ENCODE measurements at regions not wholly inside any gene's neighbourhood (a gene's known extent, or its start where the extent isn't known, plus 50 kb on each side); places are given as distances from the start of the nearest gene placed in this dataset.

GRCh38 chr9:1210954-1211353 lies 160.8 kb downstream of the DMRT2 start:
- Histone ChIP-seq H3K4me1 (no peaks in the 10 kb centered on the region), H3K36me3 (no peaks in the 10 kb centered on the region), H3K9me3 (no peaks in the 10 kb centered on the region), H3K27me3 (no peaks in the 10 kb centered on the region), H3K4me3 (no peak overlapping the region), H3K27ac (no peak overlapping the region), H3K9ac (ENCODE audit: low read depth in 2 of 2, low read length in 2 of 2) (no peak overlapping the region)
- no peak for TF ChIP-seq CTCF (IDR thresholded peaks at IDR 0.05)
- DNase-seq = no peak
- intact Hi-C loops (cut with DNase I) = no loop called here

- Histone ChIP-seq H3K9me3 (no peaks in the 10 kb centered on the region), H3K27me3 (no peaks in the 10 kb centered on the region), H3K9ac (ENCODE audit: low read depth in 2 of 2, low read length in 2 of 2) (no peak overlapping the region), H3K4me1 (no peaks in the 10 kb centered on the region), H3K4me3 (no peak overlapping the region), H3K27ac (no peak overlapping the region), H3K36me3 (no peaks in the 10 kb centered on the region)
- intact Hi-C loops (cut with DNase I) = no loop called here
- no peak for TF ChIP-seq CTCF (IDR thresholded peaks at IDR 0.05)
- DNase-seq = no peak
These were observed 166.4 kb downstream of the DMRT2 start for GRCh38 chr9:1216532-1216931.

GRCh38 chr9:1217076-1217475 lies 166.9 kb downstream of the DMRT2 start:
- intact Hi-C loops (cut with DNase I) = no loop called here
- Histone ChIP-seq H3K27ac (no peak overlapping the region), H3K9me3 (no peaks in the 10 kb centered on the region), H3K27me3 (no peaks in the 10 kb centered on the region), H3K36me3 (no peaks in the 10 kb centered on the region), H3K4me3 (no peak overlapping the region), H3K4me1 (no peaks in the 10 kb centered on the region), H3K9ac (ENCODE audit: low read depth in 2 of 2, low read length in 2 of 2) (no peak overlapping the region)
- no peak for DNase-seq
- TF ChIP-seq CTCF (IDR thresholded peaks at IDR 0.05) = no peak

- Histone ChIP-seq H3K27ac (no peak overlapping the region), H3K4me1 (no peaks in the 10 kb centered on the region), H3K36me3 (no peaks in the 10 kb centered on the region), H3K27me3 (no peaks in the 10 kb centered on the region), H3K4me3 (no peak overlapping the region), H3K9ac (ENCODE audit: low read depth in 2 of 2, low read length in 2 of 2) (no peak overlapping the region), H3K9me3 (no peaks in the 10 kb centered on the region)
- no peak for DNase-seq
- TF ChIP-seq CTCF (IDR thresholded peaks at IDR 0.05) = no peak
- intact Hi-C loops (cut with DNase I) = no loop called here
These were observed 169.1 kb downstream of the DMRT2 start for GRCh38 chr9:1219284-1219683.

GRCh38 chr9:1221298-1221697 lies 171.1 kb downstream of the DMRT2 start:
- intact Hi-C loops (cut with DNase I) = no loop called here
- no peak for TF ChIP-seq CTCF (IDR thresholded peaks at IDR 0.05)
- Histone ChIP-seq H3K9me3 (no peaks in the 10 kb centered on the region), H3K36me3 (no peaks in the 10 kb centered on the region), H3K4me3 (no peak overlapping the region), H3K4me1 (no peaks in the 10 kb centered on the region), H3K27ac (no peak overlapping the region), H3K27me3 (no peaks in the 10 kb centered on the region), H3K9ac (ENCODE audit: low read depth in 2 of 2, low read length in 2 of 2) (no peak overlapping the region)
- DNase-seq = no peak

- Histone ChIP-seq H3K4me1 (no peaks in the 10 kb centered on the region), H3K9me3 (no peaks in the 10 kb centered on the region), H3K27ac (no peak overlapping the region), H3K27me3 (no peaks in the 10 kb centered on the region), H3K4me3 (no peak overlapping the region), H3K36me3 (no peaks in the 10 kb centered on the region), H3K9ac (ENCODE audit: low read depth in 2 of 2, low read length in 2 of 2) (no peak overlapping the region)
- intact Hi-C loops (cut with DNase I) = no loop called here
- no peak for DNase-seq
- no peak for TF ChIP-seq CTCF (IDR thresholded peaks at IDR 0.05)
These were observed 172.4 kb downstream of the DMRT2 start for GRCh38 chr9:1222511-1222910.

Data from colonic mucosa (tissue), 4 donors.